Adipocyte (in vitro differentiated cells): ENCODE measurements at regions not wholly inside any gene's neighbourhood (a gene's known extent, or its start where the extent isn't known, plus 50 kb on each side); places are given as distances from the start of the nearest gene placed in this dataset.
A peak's percentile ranks its signal among the peaks of the same experiment; 100 is the strongest.

ENCODE experiments used
- DNase-seq: peaks from one replicate; pipeline ENCODE4 v3.0.0-alpha.2; 2015; ENCODE audit warnings: low read depth
- H3K27me3 ChIP-seq: replicated peaks from 2 replicates; pipeline ENCODE4 v1.7.0; 2013; ENCODE audit warnings: mild to moderate bottlenecking, low read length, moderate library complexity; ENCODE audit not compliant: control insufficient read depth, insufficient read depth
- H3K36me3 ChIP-seq: 2 replicates; pipeline ENCODE4 v1.7.0; 2013; ENCODE audit warnings: low read length, mild to moderate bottlenecking, moderate library complexity; ENCODE audit not compliant: control insufficient read depth, insufficient read depth, severe bottlenecking
- H3K4me1 ChIP-seq: 2 replicates; pipeline ENCODE4 v1.7.0; 2013; ENCODE audit warnings: mild to moderate bottlenecking, low read length, moderate library complexity; ENCODE audit not compliant: control insufficient read depth, insufficient read depth
- H3K4me3 ChIP-seq: 2 replicates; pipeline ENCODE4 v1.7.0; 2013; ENCODE audit warnings: mild to moderate bottlenecking, low read length, moderate library complexity
- H3K9ac ChIP-seq: 2 replicates; pipeline ENCODE4 v1.7.0; 2013; ENCODE audit warnings: mild to moderate bottlenecking, low read length, moderate library complexity
- H3K9me3 ChIP-seq: 2 replicates; pipeline ENCODE4 v1.7.0; 2013; ENCODE audit warnings: mild to moderate bottlenecking, low read length, moderate library complexity; ENCODE audit not compliant: control insufficient read depth

GRCh38 chr5:96257904-96258303 lies 175.1 kb downstream of the PCSK1 start:
- Histone ChIP-seq H3K36me3 (no peaks in the 10 kb centered on the region), H3K9ac (peak overlapping the region; percentile 79), H3K27me3 (no peaks in the 10 kb centered on the region), H3K9me3 (no peaks in the 10 kb centered on the region), H3K4me3 (no peak overlapping the region), H3K4me1 (peaks cover 59% of the 10 kb centered on the region)
- DNase-seq: peak; percentile 30

- peak; percentile 42 for DNase-seq
- H3K4me1 ChIP-seq: peaks cover 59% of the 10 kb centered on the region
- H3K9me3 ChIP-seq: no peaks in the 10 kb centered on the region
- H3K9ac ChIP-seq: peak overlapping the region; percentile 79
- no peak overlapping the region for H3K4me3 ChIP-seq
- no peaks in the 10 kb centered on the region for H3K27me3 ChIP-seq
- no peaks in the 10 kb centered on the region for H3K36me3 ChIP-seq
Observed at GRCh38 chr5:96256795-96257470, 176.1 kb downstream of the PCSK1 start.

DNA sequence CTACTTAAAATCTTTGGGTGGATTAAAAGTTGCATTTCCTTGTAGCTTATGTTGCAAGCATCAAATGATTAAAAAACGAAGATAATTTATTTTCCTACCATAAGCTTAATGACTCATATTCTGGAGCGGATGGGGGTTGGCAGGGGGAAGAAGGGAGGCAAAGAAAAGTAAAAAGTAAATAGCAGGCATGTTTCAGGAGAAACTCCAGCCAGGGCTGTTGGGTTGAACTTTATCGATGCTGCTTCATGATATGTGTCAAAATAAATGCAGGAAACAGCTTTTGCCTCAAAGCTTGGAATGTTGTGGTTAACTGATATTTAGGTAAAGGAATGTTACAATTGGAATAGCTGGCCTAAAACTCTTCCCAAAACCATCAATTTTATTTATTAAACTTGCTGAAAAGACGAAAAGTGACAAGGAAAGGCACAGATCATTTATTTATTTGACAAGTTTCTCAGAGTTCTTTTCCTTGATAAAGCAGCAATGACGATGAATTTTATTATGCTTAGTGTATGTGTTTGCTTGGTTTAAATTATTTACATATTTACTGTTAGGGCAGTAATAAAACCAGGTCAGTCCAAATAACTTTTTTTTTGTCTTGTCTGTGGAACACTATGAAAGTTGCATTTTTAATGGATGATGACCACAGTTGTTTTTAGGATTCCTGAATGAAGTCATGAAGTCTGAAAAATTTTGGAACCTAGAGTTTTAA lies 177.9 kb downstream of the PCSK1 start:
- H3K36me3 ChIP-seq: no peaks in the 10 kb centered on the region
- no peaks in the 10 kb centered on the region for H3K27me3 ChIP-seq
- peak; percentile 87 for DNase-seq
- peak overlapping the region; percentile 28 for H3K4me3 ChIP-seq
- peaks cover 50% of the 10 kb centered on the region for H3K4me1 ChIP-seq
- H3K9me3 ChIP-seq: no peaks in the 10 kb centered on the region
- H3K9ac ChIP-seq: peak overlapping the region; percentile 89

- no peak for DNase-seq
- H3K9me3 ChIP-seq: no peaks in the 10 kb centered on the region
- H3K4me1 ChIP-seq: peaks cover 45% of the 10 kb centered on the region
- no peaks in the 10 kb centered on the region for H3K27me3 ChIP-seq
- H3K9ac ChIP-seq: no peak overlapping the region
- no peaks in the 10 kb centered on the region for H3K36me3 ChIP-seq
- H3K4me3 ChIP-seq: no peak overlapping the region
Observed at GRCh38 chr5:96253140-96253539, 179.9 kb downstream of the PCSK1 start.

GRCh38 chr5:96252596-96252995 lies 180.5 kb downstream of the PCSK1 start:
- Histone ChIP-seq H3K36me3 (no peaks in the 10 kb centered on the region), H3K9me3 (no peaks in the 10 kb centered on the region), H3K27me3 (no peaks in the 10 kb centered on the region), H3K4me1 (peaks cover 45% of the 10 kb centered on the region), H3K9ac (no peak overlapping the region), H3K4me3 (no peak overlapping the region)
- no peak for DNase-seq

- DNase-seq: no peak
- Histone ChIP-seq H3K9me3 (no peaks in the 10 kb centered on the region), H3K4me3 (no peak overlapping the region)
Observed at GRCh38 chr5:96250782-96251181, 182.3 kb downstream of the PCSK1 start.

GRCh38 chr5:96248131-96248530 lies 184.9 kb downstream of the PCSK1 start:
- H3K9ac ChIP-seq: peak overlapping the region; percentile 74
- no peak for DNase-seq
- peaks cover 47% of the 10 kb centered on the region for H3K4me1 ChIP-seq
- no peaks in the 10 kb centered on the region for H3K9me3 ChIP-seq
- no peaks in the 10 kb centered on the region for H3K27me3 ChIP-seq
- H3K4me3 ChIP-seq: peak overlapping the region; percentile 39
- no peaks in the 10 kb centered on the region for H3K36me3 ChIP-seq

More at GRCh38 chr5:96250782-96251181, 182.3 kb downstream of the PCSK1 start:
- H3K9ac ChIP-seq: no peak overlapping the region
- peaks cover 49% of the 10 kb centered on the region for H3K4me1 ChIP-seq
- H3K27me3 ChIP-seq: no peaks in the 10 kb centered on the region
- H3K36me3 ChIP-seq: no peaks in the 10 kb centered on the region

GRCh38 chr5:96247708-96248107 lies 185.3 kb downstream of the PCSK1 start:
- Histone ChIP-seq H3K9me3 (no peaks in the 10 kb centered on the region), H3K4me1 (peaks cover 47% of the 10 kb centered on the region), H3K4me3 (peak overlapping the region; percentile 39), H3K36me3 (no peaks in the 10 kb centered on the region), H3K9ac (peak overlapping the region; percentile 74), H3K27me3 (no peaks in the 10 kb centered on the region)
- no peak for DNase-seq

DNA sequence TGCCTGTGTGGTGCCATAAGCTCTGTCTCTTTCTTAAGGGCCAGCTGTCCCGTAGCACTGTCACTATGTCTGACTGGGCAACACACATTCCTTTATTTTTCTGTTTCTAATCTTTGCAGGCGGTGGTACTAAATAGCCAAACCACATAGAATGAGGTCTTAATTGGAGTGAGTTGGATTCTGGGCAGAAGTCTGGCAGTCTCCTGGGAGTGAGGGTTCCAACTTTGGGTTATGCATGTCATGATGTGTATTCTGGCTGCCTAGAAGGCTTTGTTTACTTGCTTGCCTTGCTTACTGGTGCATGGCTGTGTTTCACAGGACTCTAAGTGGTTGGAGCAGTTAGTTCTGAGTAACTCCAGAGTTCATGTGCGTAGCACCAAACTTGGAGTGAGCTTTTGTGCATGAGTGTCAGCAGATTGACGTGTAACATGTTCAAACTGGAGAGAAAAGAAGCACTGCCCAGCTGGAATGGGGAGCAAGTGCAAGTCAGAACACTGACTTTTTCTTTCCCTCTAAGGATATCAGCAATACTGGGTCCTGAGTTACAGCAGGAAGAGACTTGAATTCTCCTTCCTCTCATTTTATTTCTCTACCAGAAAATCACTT lies 185.8 kb downstream of the PCSK1 start:
- peak overlapping the region; percentile 39 for H3K4me3 ChIP-seq
- no peaks in the 10 kb centered on the region for H3K36me3 ChIP-seq
- H3K9ac ChIP-seq: peak overlapping the region; percentile 74
- peak; percentile 50 for DNase-seq
- H3K9me3 ChIP-seq: peaks cover 3% of the 10 kb centered on the region
- H3K27me3 ChIP-seq: no peaks in the 10 kb centered on the region
- H3K4me1 ChIP-seq: peaks cover 47% of the 10 kb centered on the region

DNA sequence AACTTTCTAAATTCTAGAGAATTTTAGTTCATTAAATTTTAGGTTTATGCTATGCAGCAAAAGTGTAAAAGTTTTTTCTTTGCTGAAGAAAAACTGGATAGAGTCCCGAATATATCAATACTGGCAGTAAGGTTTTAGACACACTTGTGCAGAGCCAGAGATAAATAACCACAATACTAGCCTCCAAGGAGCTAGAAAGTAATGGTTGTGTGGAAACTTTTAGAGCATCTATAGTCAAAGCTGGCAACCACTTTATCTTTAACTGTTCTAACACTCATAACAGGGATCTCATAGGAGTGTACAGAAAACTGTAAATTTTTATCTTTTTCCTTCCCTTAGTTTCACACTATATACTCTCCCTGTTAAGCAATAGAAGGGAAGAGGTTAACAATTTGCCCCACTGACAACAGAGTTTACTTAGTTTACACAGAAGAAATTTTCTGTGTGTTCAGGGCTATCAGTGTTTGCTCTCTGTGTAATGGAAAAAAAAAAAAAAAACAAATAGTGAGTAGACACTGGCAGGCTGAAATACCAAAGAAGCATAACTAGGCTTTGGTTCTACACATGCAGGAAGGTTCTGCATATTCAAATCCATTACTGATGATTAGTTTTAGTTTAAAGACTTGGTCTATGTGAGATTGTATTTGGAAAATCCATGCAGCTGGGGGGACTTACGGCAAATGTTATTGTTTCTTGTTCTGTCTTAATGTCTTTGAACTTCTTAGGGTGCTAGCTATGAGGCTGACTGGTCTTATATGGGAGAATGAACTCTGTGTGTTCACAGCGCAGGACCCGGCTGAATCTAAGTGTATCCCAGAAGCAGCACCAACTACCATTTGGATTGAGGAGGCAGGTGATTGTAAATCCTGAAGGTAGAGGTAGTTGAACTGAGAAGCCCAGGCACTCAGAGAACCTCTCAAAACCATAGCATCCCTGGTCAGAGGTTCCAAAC lies 187.6 kb downstream of the PCSK1 start:
- peak; percentile 38 for DNase-seq
- Histone ChIP-seq H3K4me3 (no peak overlapping the region), H3K9ac (peak overlapping the region; percentile 58), H3K4me1 (peaks cover 47% of the 10 kb centered on the region), H3K27me3 (no peaks in the 10 kb centered on the region), H3K9me3 (peaks cover 4% of the 10 kb centered on the region), H3K36me3 (no peaks in the 10 kb centered on the region)
